ENCODE measurements at regions not wholly inside any gene's neighbourhood (a gene's known extent, or its start where the extent isn't known, plus 50 kb on each side); places are given as distances from the start of the nearest gene placed in this dataset.

GRCh38 chr2:60614319-60614718, 60.9 kb upstream of the BCL11A start:
- ATAC-seq (no peak), DNase-seq (no peak)
- no peak overlapping the region for H3K4me3 ChIP-seq
- no peaks in the 10 kb centered on the region for H3K27me3 ChIP-seq
- intact Hi-C loops (cut with DNase I): no loop called here
- no peaks in the 10 kb centered on the region for H3K36me3 ChIP-seq
- H3K4me1 ChIP-seq: no peaks in the 10 kb centered on the region
- H3K9me3 ChIP-seq: no peaks in the 10 kb centered on the region
- no peak overlapping the region for H3K27ac ChIP-seq
- TF ChIP-seq, protein P1, sequence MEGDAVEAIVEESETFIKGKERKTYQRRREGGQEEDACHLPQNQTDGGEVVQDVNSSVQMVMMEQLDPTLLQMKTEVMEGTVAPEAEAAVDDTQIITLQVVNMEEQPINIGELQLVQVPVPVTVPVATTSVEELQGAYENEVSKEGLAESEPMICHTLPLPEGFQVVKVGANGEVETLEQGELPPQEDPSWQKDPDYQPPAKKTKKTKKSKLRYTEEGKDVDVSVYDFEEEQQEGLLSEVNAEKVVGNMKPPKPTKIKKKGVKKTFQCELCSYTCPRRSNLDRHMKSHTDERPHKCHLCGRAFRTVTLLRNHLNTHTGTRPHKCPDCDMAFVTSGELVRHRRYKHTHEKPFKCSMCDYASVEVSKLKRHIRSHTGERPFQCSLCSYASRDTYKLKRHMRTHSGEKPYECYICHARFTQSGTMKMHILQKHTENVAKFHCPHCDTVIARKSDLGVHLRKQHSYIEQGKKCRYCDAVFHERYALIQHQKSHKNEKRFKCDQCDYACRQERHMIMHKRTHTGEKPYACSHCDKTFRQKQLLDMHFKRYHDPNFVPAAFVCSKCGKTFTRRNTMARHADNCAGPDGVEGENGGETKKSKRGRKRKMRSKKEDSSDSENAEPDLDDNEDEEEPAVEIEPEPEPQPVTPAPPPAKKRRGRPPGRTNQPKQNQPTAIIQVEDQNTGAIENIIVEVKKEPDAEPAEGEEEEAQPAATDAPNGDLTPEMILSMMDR (IDR thresholded peaks at IDR 0.05): no peak

DNA sequence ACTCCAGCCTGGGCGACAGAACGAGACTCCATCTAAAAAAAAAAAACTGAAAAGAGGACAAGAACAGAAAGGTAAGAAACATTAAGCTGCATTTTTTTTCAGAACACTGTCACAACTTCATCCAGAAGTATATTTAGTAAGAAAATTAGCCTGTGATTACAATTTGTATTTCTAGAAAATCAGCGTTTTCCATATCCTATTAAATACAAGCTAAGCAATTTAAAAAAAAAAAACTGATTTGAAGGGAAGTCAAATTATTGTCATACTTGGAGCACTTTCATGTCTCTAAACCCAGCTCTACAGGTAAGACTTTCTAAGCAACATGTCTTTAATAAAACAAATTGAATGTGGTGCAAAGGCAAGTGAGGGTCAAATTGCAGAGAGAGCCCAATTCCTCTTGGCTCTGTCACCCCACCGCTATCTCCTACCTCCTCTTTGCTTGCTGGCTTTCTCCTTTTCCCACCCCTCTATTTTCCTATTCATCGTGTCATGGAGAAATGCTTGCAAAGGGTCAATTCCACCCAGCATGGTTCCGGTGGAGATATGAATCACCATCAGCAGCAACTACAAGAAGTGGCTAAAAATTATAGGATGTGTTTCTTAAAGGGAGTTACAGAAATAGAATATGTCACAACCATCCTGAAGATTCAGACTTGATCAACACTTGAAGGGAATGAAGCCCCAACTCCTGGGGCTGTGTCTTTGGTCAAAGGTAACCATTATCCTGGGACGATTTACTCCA, 68.4 kb upstream of the BCL11A start:
- DNase-seq (no peak), ATAC-seq (no peak)
- no peaks in the 10 kb centered on the region for H3K36me3 ChIP-seq
- TF ChIP-seq, protein P1 (IDR thresholded peaks at IDR 0.05): no peak
- H3K9me3 ChIP-seq: no peaks in the 10 kb centered on the region
- intact Hi-C loops (cut with DNase I): no loop called here
- no peaks in the 10 kb centered on the region for H3K27me3 ChIP-seq
- no peak overlapping the region for H3K4me3 ChIP-seq
- no peaks in the 10 kb centered on the region for H3K4me1 ChIP-seq
- no peak overlapping the region for H3K27ac ChIP-seq

- Histone ChIP-seq H3K4me3 (no peak overlapping the region), H3K27ac (no peak overlapping the region), H3K36me3 (no peaks in the 10 kb centered on the region), H3K27me3 (no peaks in the 10 kb centered on the region), H3K9me3 (no peaks in the 10 kb centered on the region), H3K4me1 (no peaks in the 10 kb centered on the region)
- intact Hi-C loops (cut with DNase I): no loop called here
- DNase-seq: no peak
- TF ChIP-seq, protein P1 (IDR thresholded peaks at IDR 0.05): no peak
- no peak for ATAC-seq
Observed at GRCh38 chr2:60623040-60623439, 69.6 kb upstream of the BCL11A start.

DNA sequence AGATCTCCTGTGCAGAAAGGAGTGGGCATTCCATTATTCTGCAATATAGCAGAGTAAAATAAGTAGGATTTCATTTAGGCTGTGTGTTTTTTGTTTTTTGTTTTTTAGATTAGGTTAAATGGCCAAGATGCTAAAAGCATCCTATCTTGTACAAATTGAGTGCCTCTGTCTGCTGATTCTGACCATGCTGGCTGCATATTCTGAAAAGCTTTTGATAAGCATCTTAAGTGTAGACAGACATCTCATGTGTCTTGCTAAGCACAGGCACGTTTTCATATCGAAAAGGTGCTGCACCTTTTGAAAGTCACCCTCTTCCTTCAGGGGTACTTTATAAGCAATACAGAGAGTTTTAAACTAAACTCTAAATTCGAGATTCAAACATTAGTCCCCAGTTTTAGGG, 74.0 kb upstream of the BCL11A start:
- H3K9me3 ChIP-seq: no peaks in the 10 kb centered on the region
- H3K27me3 ChIP-seq: peaks cover 5% of the 10 kb centered on the region
- H3K36me3 ChIP-seq: no peaks in the 10 kb centered on the region
- ATAC-seq (no peak), DNase-seq (no peak)
- intact Hi-C loops (cut with DNase I): no loop called here
- H3K4me1 ChIP-seq: no peaks in the 10 kb centered on the region
- H3K27ac ChIP-seq: no peak overlapping the region
- TF ChIP-seq, protein P1 (IDR thresholded peaks at IDR 0.05): no peak
- no peak overlapping the region for H3K4me3 ChIP-seq

DNA sequence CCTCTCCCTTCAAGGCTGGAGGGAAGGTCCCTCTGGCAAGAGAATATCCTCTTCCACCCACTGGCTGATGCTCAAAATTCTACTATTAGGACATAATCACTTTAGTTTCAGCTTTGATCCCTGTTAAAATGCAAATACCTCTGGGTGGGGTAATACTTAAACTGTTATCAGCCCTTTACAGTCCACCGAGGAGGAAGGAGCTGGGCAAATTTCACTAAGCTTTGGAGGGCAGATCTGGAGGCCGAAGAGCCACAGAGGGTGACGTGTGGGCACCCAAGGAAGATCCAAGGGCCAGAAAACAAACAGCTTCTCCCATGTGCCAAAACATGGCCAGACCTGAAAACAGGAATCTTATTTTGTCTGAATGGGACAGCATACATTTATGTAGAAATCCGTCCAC, 74.6 kb upstream of the BCL11A start:
- H3K4me3 ChIP-seq: no peak overlapping the region
- H3K27me3 ChIP-seq: peaks cover 8% of the 10 kb centered on the region
- DNase-seq: no peak
- ATAC-seq: no peak
- intact Hi-C loops (cut with DNase I): no loop called here
- no peak overlapping the region for H3K27ac ChIP-seq
- no peaks in the 10 kb centered on the region for H3K4me1 ChIP-seq
- TF ChIP-seq, protein P1 (IDR thresholded peaks at IDR 0.05): no peak
- no peaks in the 10 kb centered on the region for H3K36me3 ChIP-seq
- H3K9me3 ChIP-seq: no peaks in the 10 kb centered on the region

All from upper lobe of right lung (tissue), 1 donor.